IMR-90 (cell line): ENCODE measurements at regions not wholly inside any gene's neighbourhood (a gene's known extent, or its start where the extent isn't known, plus 50 kb on each side); places are given as distances from the start of the nearest gene placed in this dataset.

Experiments used
- ATAC-seq: fragments of 200-7000 bp; cut with Tn5 transposase; 2 replicates; pipeline ENCODE4 v1.9.1; 2020; ENCODE audit warnings: low read depth, mild to moderate bottlenecking, moderate library complexity
- BruUV-seq: library from RNA; stranded (reverse); fragments of 400-500 nt; replicated peaks from 2 replicates; lab custom pipeline; 2021; lab: Mats Ljungman, UMichigan
- CTCF ChIA-PET: fragments of 300-600 bp; formaldehyde crosslinking; extraction: SDS; loops from one replicate; lab custom pipeline; 2021; ENCODE audit warnings: antibody characterized with exemption; lab: Yijun Ruan, JAX
- POLR2A ChIA-PET: fragments of 300-600 bp; sonication (Branson Sonifier 250); formaldehyde crosslinking; loops from one replicate; lab custom pipeline; 2022; ENCODE audit warnings: antibody characterized with exemption; ENCODE audit not compliant: unreplicated experiment; lab: Charles Lee
- DNase-seq: peaks from one replicate; pipeline ENCODE4 v3.0.0; 2013
- H2AFZ ChIP-seq: replicated peaks from 2 replicates; pipeline ENCODE3; 2013; ENCODE audit warnings: low read length, mild to moderate bottlenecking; ENCODE audit not compliant: poor library complexity
- H2AK5ac ChIP-seq: 2 replicates; pipeline ENCODE4 v1.6.1; 2013; ENCODE audit warnings: low read depth, low read length, inconsistent platforms
- H2AK9ac ChIP-seq: replicated peaks from 2 replicates; pipeline ENCODE3; 2013; ENCODE audit warnings: mild to moderate bottlenecking, low read depth, low read length, moderate library complexity; ENCODE audit not compliant: poor library complexity
- H2BK120ac ChIP-seq: 2 replicates; pipeline ENCODE4 v1.6.1; 2013; ENCODE audit warnings: low read depth, low read length, inconsistent platforms
- H2BK15ac ChIP-seq: 3 replicates; pipeline ENCODE4 v1.6.1; 2013; ENCODE audit warnings: low read depth, low read length, inconsistent platforms
- H2BK20ac ChIP-seq: 2 replicates; pipeline ENCODE4 v1.6.1; 2013; ENCODE audit warnings: low read depth, mild to moderate bottlenecking, inconsistent platforms, low read length, moderate library complexity
- H2BK5ac ChIP-seq: 2 replicates; pipeline ENCODE4 v1.6.1; 2013; ENCODE audit warnings: mild to moderate bottlenecking, low read depth, low read length, inconsistent platforms; ENCODE audit not compliant: poor library complexity, severe bottlenecking
- H3K14ac ChIP-seq: replicated peaks from 2 replicates; pipeline ENCODE4 v1.6.1; 2013; ENCODE audit warnings: low read depth, low read length, inconsistent platforms
- H3K18ac ChIP-seq: 2 replicates; pipeline ENCODE4 v1.6.1; 2013; ENCODE audit warnings: low read depth, low read length, control low read depth
- H3K23ac ChIP-seq: 2 replicates; pipeline ENCODE4 v1.6.1; 2013; ENCODE audit warnings: low read depth, low read length, inconsistent platforms
- H3K27ac ChIP-seq: 2 replicates; pipeline ENCODE4 v1.5.1; 2013; ENCODE audit warnings: mild to moderate bottlenecking, control low read depth, low read length; ENCODE audit not compliant: insufficient read depth
- H3K27me3 ChIP-seq: 2 replicates; pipeline ENCODE4 v1.6.1; 2013; ENCODE audit warnings: low read length; ENCODE audit not compliant: control insufficient read depth, insufficient read depth
- H3K36me3 ChIP-seq: 2 replicates; pipeline ENCODE4 v1.6.1; 2013; ENCODE audit warnings: low read length, mixed read lengths; ENCODE audit not compliant: control insufficient read depth, insufficient read depth
- H3K4ac ChIP-seq: 2 replicates; pipeline ENCODE4 v1.6.1; 2013; ENCODE audit warnings: low read depth, low read length, inconsistent platforms
- H3K4me1 ChIP-seq: 2 replicates; pipeline ENCODE4 v1.6.1; 2013; ENCODE audit warnings: low read length, mixed read lengths; ENCODE audit not compliant: control insufficient read depth, insufficient read depth
- H3K4me2 ChIP-seq: 2 replicates; pipeline ENCODE4 v1.6.1; 2013; ENCODE audit warnings: low read depth, mild to moderate bottlenecking, control low read depth, low read length, moderate library complexity
- H3K4me3 ChIP-seq: 2 replicates; pipeline ENCODE4 v1.5.1; 2013; ENCODE audit warnings: low read depth, mild to moderate bottlenecking, control low read depth, low read length, moderate library complexity; ENCODE audit not compliant: insufficient read depth
- H3K56ac ChIP-seq: 2 replicates; pipeline ENCODE4 v1.6.1; 2013; ENCODE audit warnings: low read length, inconsistent platforms; ENCODE audit not compliant: insufficient read depth; ENCODE audit errors: extremely low read depth
- H3K79me1 ChIP-seq, 2 experiments: 2 replicates each; pipeline ENCODE4 v1.6.1; 2013; ENCODE audit warnings: low read length in 2 of 2, inconsistent platforms in 1 of 2, low read depth in 1 of 2
- H3K9ac ChIP-seq: 2 replicates; pipeline ENCODE4 v1.6.1; 2013; ENCODE audit warnings: low read depth, low read length, control low read depth
- H3K9me1 ChIP-seq: 2 replicates; pipeline ENCODE4 v1.6.1; 2013; ENCODE audit warnings: low read length, inconsistent platforms; ENCODE audit not compliant: insufficient read depth
- H3K9me3 ChIP-seq: 2 replicates; pipeline ENCODE4 v1.6.1; 2013; ENCODE audit warnings: low read length; ENCODE audit not compliant: control insufficient read depth, insufficient read depth
- H4K20me1 ChIP-seq: 2 replicates; pipeline ENCODE4 v1.6.1; 2013; ENCODE audit warnings: low read length, inconsistent platforms; ENCODE audit not compliant: insufficient read depth
- H4K5ac ChIP-seq: 2 replicates; pipeline ENCODE4 v1.6.1; 2013; ENCODE audit warnings: mild to moderate bottlenecking, low read depth, low read length, control low read depth
- H4K8ac ChIP-seq, 2 experiments: 2 replicates each; pipeline ENCODE4 v1.6.1; 2013; ENCODE audit warnings: low read depth in 2 of 2, low read length in 2 of 2, control low read depth in 1 of 2, inconsistent platforms in 1 of 2
- H4K91ac ChIP-seq: 2 replicates; pipeline ENCODE4 v1.6.1; 2013; ENCODE audit warnings: low read depth, low read length, inconsistent platforms; ENCODE audit not compliant: insufficient read depth
- CHD1 ChIP-seq: IDR thresholded peaks from 2 replicates; pipeline ENCODE4 v1.6.1; 2012; ENCODE audit warnings: low read depth, low read length, improper control_type of control experiment
- CTCF ChIP-seq: conservative IDR thresholded peaks from 2 replicates; pipeline ENCODE4 v1.5.1; 2012; ENCODE audit warnings: mild to moderate bottlenecking, low read depth, low read length, improper control_type of control experiment
- FOS ChIP-seq: fragments of 150-350 bp; IDR thresholded peaks from 2 replicates; pipeline ENCODE4 v1.6.1; 2016; ENCODE audit warnings: low read depth, low read length
- MAFK ChIP-seq: IDR thresholded peaks from 2 replicates; pipeline ENCODE4 v1.6.1; 2012; ENCODE audit warnings: low read depth, low read length, improper control_type of control experiment
- MAZ ChIP-seq: IDR thresholded peaks from 2 replicates; pipeline ENCODE4 v1.6.1; 2012; ENCODE audit warnings: low read depth, mild to moderate bottlenecking, low read length, improper control_type of control experiment, moderate library complexity, borderline replicate concordance
- POLR2A ChIP-seq: IDR thresholded peaks from 2 replicates; pipeline ENCODE4 v1.6.1; 2012; ENCODE audit warnings: mild to moderate bottlenecking, low read depth, low read length
- RCOR1 ChIP-seq: IDR thresholded peaks from 2 replicates; pipeline ENCODE4 v1.6.1; 2012; ENCODE audit warnings: mild to moderate bottlenecking, low read length, improper control_type of control experiment; ENCODE audit not compliant: insufficient replicate concordance
- SMC3 ChIP-seq: fragments of 150-350 bp; IDR thresholded peaks from 2 replicates; pipeline ENCODE4 v1.6.1; 2016; ENCODE audit warnings: low read depth, mild to moderate bottlenecking, antibody characterized with exemption, low read length, moderate library complexity
- WGBS, 2 experiments: methylation state at CpG; one replicate each; pipeline versions ENCODE4 v1.1.5 to v1.1.7; 2013; ENCODE audit warnings: missing lambda C conversion rate in 2 of 2; ENCODE audit not compliant: insufficient read length in 1 of 2; ENCODE audit errors: extremely low coverage in 2 of 2; 5-methylcytosine and 5-hydroxymethylcytosine counted together
- dilution Hi-C: fragments of 300-500 bp; cut with HindIII; formaldehyde crosslinking; loops from one replicate; pipeline ENCODE4 v1.14.3; 2018; ENCODE audit warnings: low sequenced_read_pairs; ENCODE audit not compliant: unreplicated experiment
- in situ Hi-C: fragments of 300-500 bp; cut with MboI; formaldehyde crosslinking; loops from 3 replicates; pipeline ENCODE4 v1.14.3; 2019; ENCODE audit warnings: low sequenced_read_pairs, inconsistent platforms, mixed read lengths
- intact Hi-C: fragments of 100-400 bp; cut with micrococcal nuclease; formaldehyde crosslinking; loops from 2 replicates; pipeline ENCODE4 v1.10.0; 2022
- TF ChIP-seq, protein P1 (sequence below): fragments of 150-350 bp; IDR thresholded peaks from 2 replicates; pipeline ENCODE4 v1.6.1; 2017; ENCODE audit warnings: mild to moderate bottlenecking, antibody characterized with exemption, low read length, low read depth
- TF ChIP-seq, protein P2 (sequence below): fragments of 150-350 bp; IDR thresholded peaks from 2 replicates; pipeline ENCODE4 v1.6.1; 2016; ENCODE audit warnings: low read depth, mild to moderate bottlenecking, low read length, moderate library complexity, borderline replicate concordance

- Histone ChIP-seq H4K5ac (no peak overlapping the region), H3K4me3 (no peak overlapping the region), H4K8ac (no peak overlapping the region), H3K4me1 (no peaks in the 10 kb centered on the region), H3K23ac (no peak overlapping the region), H3K27me3 (no peaks in the 10 kb centered on the region), H3K56ac (no peak overlapping the region), H4K20me1 (no peaks in the 10 kb centered on the region), H2BK5ac (no peak overlapping the region), H2BK15ac (no peak overlapping the region), H3K18ac (no peak overlapping the region), H3K9ac (no peak overlapping the region), H3K9me1 (no peaks in the 10 kb centered on the region), H2AK5ac (no peak overlapping the region), H2AFZ (no peak overlapping the region), H2AK9ac (no peak overlapping the region), H2BK20ac (no peak overlapping the region), H3K4ac (no peak overlapping the region), H3K4me2 (no peak overlapping the region), H3K14ac (no peak overlapping the region), H3K79me1 (no peaks in the 10 kb centered on the region), H3K36me3 (no peaks in the 10 kb centered on the region), H4K91ac (no peak overlapping the region), H3K9me3 (no peaks in the 10 kb centered on the region), H3K27ac (no peak overlapping the region), H2BK120ac (no peak overlapping the region)
- intact Hi-C loops = no loop called here
- dilution Hi-C loops = no loop called here
- no peak for ATAC-seq
- DNase-seq = no peak
- in situ Hi-C loops = no loop called here
- WGBS, 2 experiments = no CpG with 5 or more reads among the region's 1 CpG
- BruUV-seq = no TSS peak
- ChIA-PET CTCF (no interaction called here), POLR2A (no interaction called here)
- TF ChIP-seq CHD1 (no peak), POLR2A (no peak), RCOR1 (no peak), SMC3 (no peak), FOS (no peak), CTCF (no peak), MAFK (no peak), MAZ (no peak)
- TF ChIP-seq, protein P1, sequence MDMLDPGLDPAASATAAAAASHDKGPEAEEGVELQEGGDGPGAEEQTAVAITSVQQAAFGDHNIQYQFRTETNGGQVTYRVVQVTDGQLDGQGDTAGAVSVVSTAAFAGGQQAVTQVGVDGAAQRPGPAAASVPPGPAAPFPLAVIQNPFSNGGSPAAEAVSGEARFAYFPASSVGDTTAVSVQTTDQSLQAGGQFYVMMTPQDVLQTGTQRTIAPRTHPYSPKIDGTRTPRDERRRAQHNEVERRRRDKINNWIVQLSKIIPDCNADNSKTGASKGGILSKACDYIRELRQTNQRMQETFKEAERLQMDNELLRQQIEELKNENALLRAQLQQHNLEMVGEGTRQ = no peak
- TF ChIP-seq, protein P2, sequence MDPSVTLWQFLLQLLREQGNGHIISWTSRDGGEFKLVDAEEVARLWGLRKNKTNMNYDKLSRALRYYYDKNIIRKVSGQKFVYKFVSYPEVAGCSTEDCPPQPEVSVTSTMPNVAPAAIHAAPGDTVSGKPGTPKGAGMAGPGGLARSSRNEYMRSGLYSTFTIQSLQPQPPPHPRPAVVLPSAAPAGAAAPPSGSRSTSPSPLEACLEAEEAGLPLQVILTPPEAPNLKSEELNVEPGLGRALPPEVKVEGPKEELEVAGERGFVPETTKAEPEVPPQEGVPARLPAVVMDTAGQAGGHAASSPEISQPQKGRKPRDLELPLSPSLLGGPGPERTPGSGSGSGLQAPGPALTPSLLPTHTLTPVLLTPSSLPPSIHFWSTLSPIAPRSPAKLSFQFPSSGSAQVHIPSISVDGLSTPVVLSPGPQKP = no peak
Measured at GRCh38 chr1:199150756-199151155, 511.9 kb downstream of the PTPRC start.
